ENCODE measurements at regions not wholly inside any gene's neighbourhood (a gene's known extent, or its start where the extent isn't known, plus 50 kb on each side); places are given as distances from the start of the nearest gene placed in this dataset.

DNA sequence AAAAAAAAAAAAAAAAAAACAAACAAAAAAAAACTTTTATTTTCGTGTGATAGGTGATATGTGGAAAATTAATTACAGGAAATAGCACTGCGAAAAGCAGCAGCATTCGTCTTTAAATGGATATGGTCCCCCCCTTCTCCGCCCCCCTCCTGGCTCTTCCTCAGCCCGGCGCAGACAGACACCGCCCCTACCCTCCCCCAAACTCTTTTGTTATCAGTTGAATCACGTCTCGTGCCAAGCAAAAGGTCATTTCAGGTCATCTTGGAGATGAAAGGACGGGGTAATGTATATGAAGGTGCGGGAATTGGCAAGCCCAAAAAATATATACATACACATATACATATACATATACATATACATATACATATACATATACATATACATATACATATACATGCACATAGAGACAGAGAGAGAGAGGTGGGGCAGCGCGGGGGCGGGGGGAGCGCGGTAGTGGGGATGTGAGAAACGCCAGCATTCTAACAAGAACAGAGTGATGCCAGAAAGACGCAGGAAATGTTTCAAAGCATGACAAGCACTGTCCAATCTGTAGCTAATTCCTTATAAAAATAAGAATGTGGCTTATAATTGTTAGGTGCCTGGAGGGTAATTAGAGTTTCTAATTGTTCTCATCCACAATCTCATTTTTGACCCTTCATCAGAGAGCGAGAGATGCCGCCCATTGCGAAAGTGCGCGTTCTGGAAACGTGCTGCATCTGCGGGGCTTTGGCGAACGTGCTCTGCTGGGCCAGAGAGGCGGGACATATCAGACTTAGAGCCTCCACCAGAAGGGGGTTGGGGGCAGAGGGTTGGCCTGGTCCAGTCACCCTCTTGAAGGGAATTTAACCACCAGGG, 214.5 kb upstream of the UBASH3B start (continued):
- TF ChIP-seq SRF (IDR thresholded peaks at IDR 0.05; ENCODE audit: low read depth) (no peak), ZNF274 (IDR thresholded peaks at IDR 0.05; ENCODE audit: low read depth, low read length) (no peak)

GRCh38 chr11:122439866-122440810, 215.4 kb upstream of the UBASH3B start:
- Histone ChIP-seq H3K79me2 (ENCODE audit: insufficient read depth, low read length) (no peaks in the 10 kb centered on the region), H3K9me3 (ENCODE audit: control insufficient read depth in 1 of 2, insufficient read depth in 1 of 2, low read depth in 1 of 2, low read length in 2 of 2) (no peaks in the 10 kb centered on the region), H4K20me1 (ENCODE audit: insufficient read depth) (no peaks in the 10 kb centered on the region), H3K36me3 (ENCODE audit: control insufficient read depth in 1 of 2, insufficient read depth in 2 of 2, low read length in 2 of 2) (no peaks in the 10 kb centered on the region), H3K9ac (ENCODE audit: low read length) (no peak overlapping the region), H3K4me2 (ENCODE audit: low read length) (no peak overlapping the region), H3K9me2 (ENCODE audit: insufficient read depth) (no peaks in the 10 kb centered on the region), H3K4me1 (ENCODE audit: control insufficient read depth in 1 of 2, insufficient read depth in 2 of 2, low read length in 2 of 2) (no peaks in the 10 kb centered on the region), H2AFZ (ENCODE audit: low read depth, low read length, poor library complexity, severe bottlenecking) (no peak overlapping the region), H3K4me3 (replicated peaks in 1 of 2; ENCODE audit: low read depth in 1 of 2, low read length in 2 of 2) (no peak overlapping the region), H3K27ac (ENCODE audit: low read depth, low read length) (no peak overlapping the region), H3K27me3 (ENCODE audit: insufficient read depth, low read length) (no peaks in the 10 kb centered on the region)
- ChIA-PET POLR2A (no interaction called here), RAD21 (ENCODE audit: low non-redundant PET in 1 of 2, low total read pairs in 2 of 2, uncharacterized antibody in 2 of 2, unreplicated experiment in 2 of 2) (no interaction called here), CTCF (no interaction called here)
- ATAC-seq = no peak
- no TSS peak for BruUV-seq (replicated peaks)
- no peak for DNase-seq (ENCODE audit: low read depth, low spot score)
- intact Hi-C loops (cut with micrococcal nuclease) = no loop called here
- TF ChIP-seq CEBPB (IDR thresholded peaks at IDR 0.05; ENCODE audit: low read depth) (no peak), RAD21 (IDR thresholded peaks at IDR 0.05; ENCODE audit: low read depth) (no peak), EZH2phosphoT487 (IDR thresholded peaks at IDR 0.05; ENCODE audit: borderline replicate concordance) (no peak), SRF (IDR thresholded peaks at IDR 0.05; ENCODE audit: low read depth) (no peak), REST (IDR thresholded peaks at IDR 0.05; ENCODE audit: low read depth) (no peak), JUND (IDR thresholded peaks at IDR 0.05) (no peak), MAX (IDR thresholded peaks at IDR 0.05) (no peak), ATF3 (IDR thresholded peaks at IDR 0.05) (no peak), TCF7L2 (IDR thresholded peaks at IDR 0.05; ENCODE audit: borderline replicate concordance, extremely low read depth, insufficient read depth, insufficient read length) (no peak), EZH2 (IDR thresholded peaks at IDR 0.05) (no peak), ELF1 (IDR thresholded peaks at IDR 0.05; ENCODE audit: borderline replicate concordance, low read depth) (no peak), ZNF274 (IDR thresholded peaks at IDR 0.05; ENCODE audit: low read depth, low read length) (no peak), CBX3 (IDR thresholded peaks at IDR 0.05; ENCODE audit: low read depth) (no peak), POLR2AphosphoS5 (IDR thresholded peaks at IDR 0.05; ENCODE audit: low read depth, low read length) (no peak), FOSL1 (IDR thresholded peaks at IDR 0.05; ENCODE audit: low read depth) (no peak), EGR1 (IDR thresholded peaks at IDR 0.05; ENCODE audit: low read depth) (no peak), ZFX (IDR thresholded peaks at IDR 0.05) (no peak), SP1 (IDR thresholded peaks at IDR 0.05; ENCODE audit: low read depth) (no peak)
- TF ChIP-seq, protein P1, sequence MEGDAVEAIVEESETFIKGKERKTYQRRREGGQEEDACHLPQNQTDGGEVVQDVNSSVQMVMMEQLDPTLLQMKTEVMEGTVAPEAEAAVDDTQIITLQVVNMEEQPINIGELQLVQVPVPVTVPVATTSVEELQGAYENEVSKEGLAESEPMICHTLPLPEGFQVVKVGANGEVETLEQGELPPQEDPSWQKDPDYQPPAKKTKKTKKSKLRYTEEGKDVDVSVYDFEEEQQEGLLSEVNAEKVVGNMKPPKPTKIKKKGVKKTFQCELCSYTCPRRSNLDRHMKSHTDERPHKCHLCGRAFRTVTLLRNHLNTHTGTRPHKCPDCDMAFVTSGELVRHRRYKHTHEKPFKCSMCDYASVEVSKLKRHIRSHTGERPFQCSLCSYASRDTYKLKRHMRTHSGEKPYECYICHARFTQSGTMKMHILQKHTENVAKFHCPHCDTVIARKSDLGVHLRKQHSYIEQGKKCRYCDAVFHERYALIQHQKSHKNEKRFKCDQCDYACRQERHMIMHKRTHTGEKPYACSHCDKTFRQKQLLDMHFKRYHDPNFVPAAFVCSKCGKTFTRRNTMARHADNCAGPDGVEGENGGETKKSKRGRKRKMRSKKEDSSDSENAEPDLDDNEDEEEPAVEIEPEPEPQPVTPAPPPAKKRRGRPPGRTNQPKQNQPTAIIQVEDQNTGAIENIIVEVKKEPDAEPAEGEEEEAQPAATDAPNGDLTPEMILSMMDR (IDR thresholded peaks at IDR 0.05 in 2 of 3, conservative IDR thresholded peaks at IDR 0.05 in 1 of 3; ENCODE audit: borderline replicate concordance in 1 of 3, insufficient read depth in 1 of 3, low read depth in 2 of 3, low read length in 2 of 3) = no peak

Data from HCT116 (cell line).